ENCODE measurements at regions not wholly inside any gene's neighbourhood (a gene's known extent, or its start where the extent isn't known, plus 50 kb on each side); places are given as distances from the start of the nearest gene placed in this dataset.
A peak's percentile ranks its signal among the peaks of the same experiment; 100 is the strongest.

DNA sequence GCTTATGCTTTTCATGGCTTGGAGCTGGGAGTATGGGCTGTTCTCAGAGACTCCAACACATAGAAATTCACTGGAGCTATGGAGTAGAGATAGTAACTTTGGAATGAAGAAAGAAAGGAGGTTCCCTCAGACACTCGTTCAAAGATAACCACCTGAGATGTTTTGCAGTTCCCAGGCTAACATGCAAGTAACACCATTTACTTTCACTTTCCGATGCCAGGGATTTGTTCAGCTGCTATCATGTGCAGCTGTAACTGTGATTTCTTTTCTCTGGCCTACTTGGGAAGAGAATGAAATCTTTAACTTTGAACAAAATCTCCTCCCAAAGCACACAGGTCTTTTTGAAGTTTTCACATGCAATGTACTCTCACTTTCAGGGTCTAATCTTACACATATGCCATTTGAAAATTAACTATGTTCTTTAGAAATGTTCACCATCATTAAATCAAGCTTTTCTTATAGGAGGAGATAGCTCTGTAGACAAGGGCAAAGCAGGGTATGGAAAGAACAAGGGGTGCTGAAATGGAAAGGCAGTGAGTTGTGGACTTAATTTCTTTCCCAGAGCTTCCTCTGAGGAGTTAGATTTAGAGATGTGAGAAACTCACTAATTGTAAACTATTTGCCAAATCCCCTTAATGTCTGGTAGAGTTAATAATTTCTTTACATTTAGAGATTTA is 514.3 kb downstream of the PDHA2 start:
- H3K4me1 ChIP-seq, result peaks cover 0 to 12% of the 10 kb centered on the region in 2 donors
- H3K27me3 ChIP-seq, result no peaks in the 10 kb centered on the region
- no peaks in the 10 kb centered on the region for H3K36me3 ChIP-seq
- DNase-seq, result no peak
- no peaks in the 10 kb centered on the region for H3K9me3 ChIP-seq
- no peak overlapping the region for H3K4me3 ChIP-seq (replicated peaks in 1 of 3)
- 22 to 24% methylated on average over 2 of the region's 2 CpGs for WGBS, 2 donors
- intact Hi-C loops (cut with DNase I), result no loop called here
- H3K27ac ChIP-seq, result no peak overlapping the region
- no peak for TF ChIP-seq POLR2A (IDR thresholded peaks at IDR 0.05)
- TF ChIP-seq, protein P1, sequence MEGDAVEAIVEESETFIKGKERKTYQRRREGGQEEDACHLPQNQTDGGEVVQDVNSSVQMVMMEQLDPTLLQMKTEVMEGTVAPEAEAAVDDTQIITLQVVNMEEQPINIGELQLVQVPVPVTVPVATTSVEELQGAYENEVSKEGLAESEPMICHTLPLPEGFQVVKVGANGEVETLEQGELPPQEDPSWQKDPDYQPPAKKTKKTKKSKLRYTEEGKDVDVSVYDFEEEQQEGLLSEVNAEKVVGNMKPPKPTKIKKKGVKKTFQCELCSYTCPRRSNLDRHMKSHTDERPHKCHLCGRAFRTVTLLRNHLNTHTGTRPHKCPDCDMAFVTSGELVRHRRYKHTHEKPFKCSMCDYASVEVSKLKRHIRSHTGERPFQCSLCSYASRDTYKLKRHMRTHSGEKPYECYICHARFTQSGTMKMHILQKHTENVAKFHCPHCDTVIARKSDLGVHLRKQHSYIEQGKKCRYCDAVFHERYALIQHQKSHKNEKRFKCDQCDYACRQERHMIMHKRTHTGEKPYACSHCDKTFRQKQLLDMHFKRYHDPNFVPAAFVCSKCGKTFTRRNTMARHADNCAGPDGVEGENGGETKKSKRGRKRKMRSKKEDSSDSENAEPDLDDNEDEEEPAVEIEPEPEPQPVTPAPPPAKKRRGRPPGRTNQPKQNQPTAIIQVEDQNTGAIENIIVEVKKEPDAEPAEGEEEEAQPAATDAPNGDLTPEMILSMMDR (IDR thresholded peaks at IDR 0.05), result no peak

DNA sequence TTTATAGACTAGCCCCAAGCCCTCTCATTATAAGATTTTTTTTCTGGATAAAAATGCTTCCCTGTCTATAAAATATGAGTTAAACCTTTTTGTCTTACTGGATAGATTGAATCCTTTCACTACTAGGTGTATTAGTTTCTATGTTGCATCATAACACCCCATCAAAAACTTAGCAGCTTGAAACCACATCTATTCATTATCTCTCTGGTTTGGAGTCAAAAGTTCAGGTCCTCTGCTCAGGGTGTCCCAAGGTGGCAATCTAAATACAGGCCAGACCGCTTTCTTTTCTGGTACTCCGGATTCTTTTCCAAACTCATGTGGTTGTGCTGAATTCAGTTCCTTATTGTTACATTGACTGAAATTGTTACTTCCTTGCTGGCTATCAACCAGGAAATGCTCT is 515.5 kb downstream of the PDHA2 start:
- intact Hi-C loops (cut with DNase I), result no loop called here
- peaks cover 0 to 12% of the 10 kb centered on the region in 2 donors for H3K4me1 ChIP-seq
- H3K9me3 ChIP-seq, result no peaks in the 10 kb centered on the region
- no peak for DNase-seq
- H3K4me3 ChIP-seq (replicated peaks in 1 of 3), result no peak overlapping the region
- H3K27me3 ChIP-seq, result no peaks in the 10 kb centered on the region
- no peak for TF ChIP-seq POLR2A (IDR thresholded peaks at IDR 0.05)
- TF ChIP-seq, protein P1 (IDR thresholded peaks at IDR 0.05), result no peak
- H3K36me3 ChIP-seq, result no peaks in the 10 kb centered on the region
- WGBS, 2 donors, result 87 to 90% methylated on average over 2 of the region's 2 CpGs
- H3K27ac ChIP-seq, result no peak overlapping the region

DNA sequence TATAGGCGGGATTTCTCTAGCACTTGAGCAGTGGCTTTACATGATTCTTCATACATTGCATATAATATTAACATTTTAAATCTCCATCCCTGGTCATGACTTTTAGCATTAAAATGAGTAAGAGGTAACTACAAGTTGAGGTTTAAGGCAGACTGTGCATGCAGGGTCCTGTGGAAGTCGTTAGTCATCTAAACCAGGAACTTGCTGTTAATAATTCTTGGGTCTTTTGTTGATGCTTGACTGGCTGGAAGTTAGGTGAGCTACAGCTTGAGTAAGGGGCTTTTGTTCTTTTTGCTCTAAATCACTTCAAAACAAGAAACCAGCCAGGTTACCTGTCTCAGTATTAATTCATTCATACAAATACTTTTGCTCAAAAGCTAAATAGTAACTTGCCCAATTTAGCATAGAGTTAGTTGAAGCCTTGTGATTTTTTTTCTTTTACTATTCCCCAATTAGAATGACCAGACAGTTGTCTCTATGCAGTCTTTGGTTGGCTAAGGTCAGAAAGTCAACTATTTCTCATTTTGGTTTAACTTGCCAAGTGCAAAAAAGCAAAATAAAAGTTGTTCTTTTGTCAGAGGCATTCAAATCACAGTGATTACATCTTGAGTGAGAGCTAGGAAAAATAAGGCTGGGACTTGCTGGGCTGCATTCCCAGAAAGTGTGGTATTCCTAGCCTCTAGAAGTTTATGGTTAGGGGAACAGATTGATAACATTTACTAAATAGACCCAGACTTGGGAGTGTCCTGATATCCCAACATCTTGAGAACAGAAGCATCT is 516.9 kb downstream of the PDHA2 start:
- intact Hi-C loops (cut with DNase I), result no loop called here
- Histone ChIP-seq H3K27me3 (no peaks in the 10 kb centered on the region), H3K27ac (no peak overlapping the region), H3K9me3 (no peaks in the 10 kb centered on the region), H3K36me3 (no peaks in the 10 kb centered on the region), H3K4me1 (peaks cover 0 to 12% of the 10 kb centered on the region in 2 donors), H3K4me3 (replicated peaks in 1 of 3) (no peak overlapping the region)
- TF ChIP-seq POLR2A (IDR thresholded peaks at IDR 0.05), result no peak
- TF ChIP-seq, protein P1 (IDR thresholded peaks at IDR 0.05), result no peak
- WGBS, 2 donors, result 59 to 63% methylated on average over 2 of the region's 2 CpGs
- peak; percentile 5 to 8 for DNase-seq

DNA sequence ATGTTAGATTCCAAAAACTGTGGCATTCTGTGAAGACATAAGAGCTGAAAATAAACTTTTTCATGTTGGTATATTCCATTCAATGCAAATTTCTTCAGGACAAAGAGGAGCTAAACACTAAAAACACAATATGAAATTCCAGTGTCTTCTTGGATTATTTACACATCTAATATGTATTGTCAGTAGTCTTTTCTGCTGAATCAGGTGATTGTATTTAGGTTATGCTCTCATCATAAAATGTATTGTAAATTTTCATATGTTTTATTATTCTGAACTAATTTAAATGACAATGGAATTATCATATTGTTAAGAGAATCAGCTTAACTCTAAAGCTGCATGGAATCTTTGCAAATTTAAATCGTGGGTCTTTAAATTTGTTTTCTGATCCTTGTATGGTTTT is 526.7 kb downstream of the PDHA2 start:
- no peak overlapping the region for H3K4me3 ChIP-seq (replicated peaks in 1 of 3)
- 86 to 93% methylated on average over 1 of the region's 1 CpG for WGBS, 2 donors
- no peaks in the 10 kb centered on the region for H3K27me3 ChIP-seq
- no peak for DNase-seq
- no peak for TF ChIP-seq POLR2A (IDR thresholded peaks at IDR 0.05)
- TF ChIP-seq, protein P1 (IDR thresholded peaks at IDR 0.05), result no peak
- H3K9me3 ChIP-seq, result no peaks in the 10 kb centered on the region
- no peaks in the 10 kb centered on the region for H3K4me1 ChIP-seq
- H3K36me3 ChIP-seq, result no peaks in the 10 kb centered on the region
- intact Hi-C loops (cut with DNase I), result no loop called here
- H3K27ac ChIP-seq, result no peak overlapping the region

DNA sequence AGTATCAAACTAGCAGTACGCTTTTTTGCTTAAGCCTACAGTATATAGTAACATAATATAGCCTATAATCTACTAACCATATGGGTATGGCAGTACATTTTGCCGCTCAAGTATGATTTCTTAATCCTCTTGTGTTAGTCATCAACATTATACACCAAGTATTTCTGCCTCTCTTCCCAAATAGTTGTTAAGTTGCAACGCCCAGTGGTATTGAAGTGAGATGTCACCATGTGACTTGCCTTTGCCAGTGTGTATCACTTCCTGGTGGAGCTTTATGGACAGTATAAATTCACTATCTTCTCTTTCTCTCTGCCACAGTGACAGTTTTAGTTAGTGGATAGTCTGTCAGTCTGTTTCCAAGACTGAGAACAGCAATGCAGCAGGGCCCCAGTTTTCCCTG is 535.5 kb downstream of the PDHA2 start:
- no peaks in the 10 kb centered on the region for H3K4me1 ChIP-seq
- H3K4me3 ChIP-seq (replicated peaks in 1 of 3), result no peak overlapping the region
- no peak overlapping the region for H3K27ac ChIP-seq
- TF ChIP-seq, protein P1 (IDR thresholded peaks at IDR 0.05), result no peak
- H3K36me3 ChIP-seq, result no peaks in the 10 kb centered on the region
- 82 to 93% methylated on average over 3 of the region's 3 CpGs for WGBS, 2 donors
- H3K27me3 ChIP-seq, result no peaks in the 10 kb centered on the region
- intact Hi-C loops (cut with DNase I), result no loop called here
- no peaks in the 10 kb centered on the region for H3K9me3 ChIP-seq
- no peak for DNase-seq
